ENCODE measurements at regions not wholly inside any gene's neighbourhood (a gene's known extent, or its start where the extent isn't known, plus 50 kb on each side); places are given as distances from the start of the nearest gene placed in this dataset.
A peak's percentile ranks its signal among the peaks of the same experiment; 100 is the strongest.

DNA sequence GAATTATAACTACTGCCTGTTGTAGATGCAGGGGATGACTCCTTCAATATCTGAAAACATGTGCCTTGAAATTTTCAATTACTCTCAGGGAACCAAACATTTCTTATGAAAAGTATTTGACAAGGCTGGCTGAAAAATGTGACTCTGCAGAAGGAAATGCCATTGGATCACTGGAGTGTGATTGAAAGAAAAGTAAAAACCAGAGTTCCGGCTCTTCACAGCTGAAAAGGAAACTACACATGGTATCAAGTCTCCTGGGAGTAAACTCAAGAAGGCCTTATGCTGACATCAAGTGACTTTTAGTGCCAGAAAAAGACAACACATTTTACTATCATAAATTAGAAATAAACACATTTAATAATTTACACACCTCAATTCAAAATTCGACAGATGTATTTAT is 693.0 kb downstream of the LRFN5 start:
- DNase-seq (ENCODE audit: low read depth), result no peak

DNA sequence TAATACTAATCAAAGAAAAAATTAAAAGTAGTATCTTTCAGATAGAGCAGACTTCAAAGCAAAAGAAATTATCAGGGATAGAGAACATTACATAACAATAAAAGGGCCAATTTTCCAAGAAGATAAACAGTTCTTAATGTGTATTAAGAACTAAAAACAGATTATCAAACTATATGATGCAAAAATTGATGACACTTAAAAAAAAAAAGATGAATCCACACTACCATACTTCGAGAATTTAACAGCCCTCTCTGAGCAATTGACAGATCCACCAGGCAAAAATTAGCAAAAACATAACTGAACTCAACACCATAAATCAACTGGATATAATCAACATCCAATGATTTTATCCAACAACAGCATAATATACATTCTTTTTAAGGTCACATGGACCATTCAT is 686.5 kb downstream of the LRFN5 start:
- no peak for DNase-seq (ENCODE audit: low read depth)

- no peak for DNase-seq (ENCODE audit: low read depth)
Measured at GRCh38 chr14:42277840-42278239, 671.2 kb downstream of the LRFN5 start.

GRCh38 chr14:42269234-42269633 is 662.6 kb downstream of the LRFN5 start:
- no peak for DNase-seq (ENCODE audit: low read depth)

- DNase-seq (ENCODE audit: low read depth), result no peak
Measured at GRCh38 chr14:42248131-42248530, 641.5 kb downstream of the LRFN5 start.

GRCh38 chr14:42241101-42241500 is 634.4 kb downstream of the LRFN5 start:
- DNase-seq (ENCODE audit: low read depth), result no peak

DNA sequence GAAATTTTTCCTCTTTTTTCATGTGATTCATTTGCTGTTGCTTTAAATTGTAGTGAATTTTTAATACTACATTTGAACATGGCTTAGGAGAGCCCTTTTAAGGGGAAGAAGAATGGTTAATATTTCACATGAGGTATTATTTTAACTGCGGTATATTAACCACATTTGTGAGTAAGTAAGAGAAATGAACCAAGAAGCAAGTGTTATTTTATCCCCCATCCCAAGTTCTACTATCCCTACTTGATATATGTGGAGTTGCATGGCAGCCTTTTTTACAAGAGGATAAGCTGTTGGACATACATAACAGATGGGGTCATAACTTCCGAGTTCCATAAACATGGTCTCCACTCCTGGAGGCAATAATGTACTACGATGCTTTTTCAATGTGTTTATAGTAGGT is 623.3 kb downstream of the LRFN5 start:
- no peak for DNase-seq (ENCODE audit: low read depth)

DNA sequence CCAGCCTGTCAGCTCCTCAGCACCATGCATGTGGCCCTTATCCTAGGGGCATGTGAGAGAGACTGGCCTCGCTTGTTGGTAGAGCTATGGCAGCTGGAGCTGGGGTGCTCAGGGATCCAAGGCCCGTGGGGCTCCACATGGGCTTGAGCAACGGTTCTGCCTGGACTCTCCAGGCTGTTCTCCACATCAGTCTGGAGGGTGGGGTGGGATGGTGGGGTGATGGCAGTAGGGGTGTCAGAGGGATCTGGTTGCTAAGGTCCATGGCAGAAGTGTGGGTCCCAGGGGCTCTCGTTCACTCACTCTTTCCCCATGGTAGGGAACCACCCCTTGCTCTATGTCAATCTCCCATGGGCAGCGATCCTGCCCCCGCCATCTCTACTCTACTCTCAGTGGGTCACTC is 622.6 kb downstream of the LRFN5 start:
- DNase-seq (ENCODE audit: low read depth), result no peak

DNA sequence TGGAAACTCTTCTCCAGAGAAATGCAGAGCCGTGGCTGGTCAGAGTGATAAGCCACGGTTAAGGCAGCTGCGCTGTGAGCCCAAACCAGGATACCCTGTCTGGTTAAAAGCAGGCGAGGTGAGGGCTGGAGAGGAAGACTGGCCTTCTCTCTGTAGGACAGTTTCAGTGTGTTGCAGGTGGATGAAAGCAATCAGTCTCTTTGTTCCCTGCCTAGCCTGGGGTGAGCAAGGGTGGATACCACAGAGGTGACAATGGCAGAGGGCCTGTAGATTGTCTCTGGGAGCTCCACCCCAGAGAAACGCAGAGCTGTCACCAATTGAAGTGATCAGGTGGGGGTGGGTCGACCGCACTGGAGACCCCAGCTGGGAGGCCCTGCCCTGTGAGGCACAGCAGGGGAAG is 621.9 kb downstream of the LRFN5 start:
- DNase-seq (ENCODE audit: low read depth), result peak; percentile 15

- DNase-seq (ENCODE audit: low read depth), result peak; percentile 83
Measured at GRCh38 chr14:42224053-42224888, 617.6 kb downstream of the LRFN5 start.

DNA sequence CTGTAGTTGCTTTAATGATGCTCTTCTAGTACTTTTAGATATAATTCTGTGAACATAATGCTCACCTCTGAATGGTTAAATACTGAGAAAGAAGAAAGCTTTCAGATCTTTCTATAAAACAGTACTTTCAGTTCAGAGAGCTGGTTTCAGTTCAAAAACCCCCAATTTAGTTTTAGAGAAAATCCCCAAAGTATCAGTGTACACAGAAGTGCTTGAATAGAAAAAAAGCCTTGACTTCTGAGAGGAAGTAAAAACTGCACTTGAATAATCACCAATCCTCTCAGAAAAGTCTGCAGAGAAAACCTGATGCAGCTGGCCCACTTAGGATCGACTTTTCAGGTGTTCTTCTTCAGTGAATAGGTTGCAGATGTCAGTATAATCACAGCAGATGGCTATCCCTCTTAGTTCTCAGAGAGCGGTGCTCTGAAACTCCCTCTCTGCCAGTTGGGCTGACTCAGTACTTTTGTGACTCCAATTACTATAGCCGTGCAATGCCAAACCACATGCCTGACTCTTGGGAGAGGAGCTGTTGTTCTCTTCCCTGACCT is 616.3 kb downstream of the LRFN5 start:
- DNase-seq (ENCODE audit: low read depth), result peak; percentile 91

DNA sequence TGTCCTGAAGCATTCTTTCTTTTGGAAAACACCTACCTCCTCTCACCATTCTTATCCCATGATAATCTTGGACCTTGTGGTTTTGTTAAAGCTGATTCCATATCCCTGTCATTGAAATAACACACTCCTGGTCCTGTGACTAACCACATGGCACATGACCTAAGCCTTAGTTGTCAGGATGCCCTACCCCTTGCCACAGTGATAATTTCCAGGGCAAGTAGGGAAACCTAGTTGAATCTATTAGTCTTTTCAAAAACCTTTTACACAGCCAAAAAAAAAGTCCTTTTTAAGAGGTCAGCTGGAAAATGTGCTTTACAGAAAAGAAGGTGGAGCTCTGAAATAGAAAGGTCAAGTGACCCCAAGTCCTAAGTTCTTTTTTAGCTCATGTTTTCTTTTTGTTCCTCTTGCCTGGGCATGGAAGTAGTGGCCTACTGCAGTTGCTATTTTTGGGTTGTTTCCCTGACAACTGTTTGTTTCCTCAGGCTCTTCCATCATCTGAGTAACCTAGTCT is 608.4 kb downstream of the LRFN5 start:
- peak; percentile 92 for DNase-seq (ENCODE audit: low read depth)

DNA sequence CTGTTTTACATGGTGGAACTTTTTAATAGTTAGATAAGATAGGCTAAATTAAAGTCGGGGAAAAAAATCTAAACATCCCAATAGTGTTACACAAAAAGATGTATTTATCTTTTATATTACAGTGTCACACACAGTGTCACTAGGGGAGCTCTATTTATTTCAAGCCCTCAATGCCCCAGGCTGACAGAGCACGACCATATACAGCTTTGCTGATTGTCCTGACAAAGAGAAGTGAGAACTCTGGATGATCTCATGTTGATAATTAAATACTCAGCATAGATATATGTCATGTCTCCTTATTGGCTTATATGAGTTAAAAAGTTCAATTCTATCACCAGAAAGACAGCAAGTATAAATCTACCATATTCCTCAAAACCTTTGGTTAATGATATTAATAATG is 594.3 kb downstream of the LRFN5 start:
- no peak for DNase-seq (ENCODE audit: low read depth)

DNA sequence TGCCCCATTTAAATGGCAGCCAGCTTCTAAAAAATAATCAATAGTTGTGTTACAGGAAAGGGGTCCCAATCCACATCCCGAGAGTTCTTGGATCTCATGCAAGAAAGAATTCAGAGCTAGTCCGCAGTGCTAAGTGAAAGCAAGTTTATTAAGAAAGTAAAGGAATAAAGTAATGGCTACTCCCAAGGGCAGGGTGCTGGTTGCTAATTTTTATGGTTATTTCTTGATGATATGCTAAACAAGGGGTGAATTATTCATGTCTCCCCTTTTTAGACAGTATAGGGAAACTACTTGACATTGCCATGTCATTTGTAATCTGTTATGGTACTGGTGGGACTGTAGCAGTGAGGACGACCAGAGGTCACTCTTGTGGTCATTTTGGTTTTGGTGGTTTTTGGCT is 591.3 kb downstream of the LRFN5 start:
- peak; percentile 46 for DNase-seq (ENCODE audit: low read depth)

DNA sequence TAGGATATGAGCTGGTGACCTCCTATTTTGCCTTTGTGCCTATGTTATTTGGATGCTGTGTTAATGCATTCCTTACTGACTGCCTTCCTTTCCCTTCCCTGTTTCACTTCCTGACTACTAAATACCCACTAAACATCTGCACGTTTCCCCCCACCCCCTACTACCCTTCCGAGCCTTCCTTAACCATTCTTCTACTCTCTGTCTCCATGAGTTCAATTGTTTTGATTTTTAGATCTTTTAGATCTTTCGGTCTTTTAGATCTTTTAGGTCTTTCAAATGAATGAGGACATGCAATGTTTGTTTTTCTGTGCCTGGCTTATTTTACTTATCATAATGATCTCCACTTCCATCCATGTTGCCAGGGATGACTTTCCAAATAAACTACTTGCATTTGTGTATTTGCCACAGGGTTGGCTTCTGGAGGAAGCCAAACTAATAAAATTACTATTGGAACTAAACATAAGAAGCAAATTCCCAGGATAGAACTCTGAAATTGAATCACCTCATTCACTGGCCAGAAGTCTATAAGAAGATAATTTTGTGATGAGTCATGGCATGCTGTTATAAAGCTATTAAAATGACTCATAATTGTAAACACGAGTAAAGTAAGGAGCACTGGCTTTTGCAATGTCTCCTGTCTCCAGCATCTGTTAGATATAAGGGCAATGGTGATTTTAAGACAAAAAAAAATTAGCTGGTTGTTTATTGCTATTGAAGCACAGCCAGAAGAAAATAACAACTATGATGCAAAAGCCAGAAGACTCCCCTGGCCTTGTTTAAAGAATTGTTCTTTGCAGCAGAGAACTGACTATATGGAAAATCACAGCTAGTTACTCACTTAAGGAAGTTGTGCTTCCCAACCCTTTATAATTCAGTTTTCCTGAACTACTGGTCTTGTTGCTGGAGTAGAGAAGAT is 586.3 kb downstream of the LRFN5 start:
- DNase-seq (ENCODE audit: low read depth), result peak; percentile 45

GRCh38 chr14:42190744-42191143 is 584.1 kb downstream of the LRFN5 start:
- DNase-seq (ENCODE audit: low read depth), result no peak

DNA sequence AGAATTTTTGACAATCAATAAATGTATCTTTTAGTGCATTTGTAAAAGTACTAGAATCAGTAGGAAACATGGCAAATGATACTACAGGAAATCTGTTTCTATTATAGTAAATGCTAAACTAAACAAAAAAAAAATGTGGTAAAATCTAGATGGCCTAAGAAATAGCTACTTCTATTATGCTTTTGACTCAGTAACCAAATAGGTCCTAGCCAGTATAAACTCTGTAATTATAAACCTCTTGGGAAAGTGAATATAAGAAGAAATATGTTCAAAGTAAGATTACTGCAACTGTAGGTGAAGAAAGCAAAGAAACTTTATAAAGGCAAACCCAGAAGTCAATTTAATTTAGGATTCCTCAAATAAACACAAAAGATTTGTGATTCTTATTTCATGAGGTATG is 581.2 kb downstream of the LRFN5 start:
- DNase-seq (ENCODE audit: low read depth), result no peak

DNA sequence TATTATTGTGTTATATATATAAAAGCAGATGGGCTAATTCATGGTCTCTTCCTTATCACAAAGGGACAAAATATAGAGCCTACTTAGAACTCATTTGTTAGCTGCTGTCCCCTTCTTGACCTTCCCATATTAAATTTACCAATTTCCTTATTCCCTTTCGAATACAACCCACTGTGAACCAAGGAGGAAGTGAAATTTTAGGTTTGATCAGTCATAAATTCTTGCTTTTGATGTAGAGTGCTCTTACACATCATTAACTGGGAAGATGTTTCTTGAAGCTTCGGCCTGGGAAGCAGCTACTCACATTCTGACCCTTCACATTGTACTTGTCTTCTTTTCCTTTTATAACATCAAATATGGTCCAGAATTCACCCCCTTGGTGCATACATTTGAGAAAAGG is 579.0 kb downstream of the LRFN5 start:
- DNase-seq (ENCODE audit: low read depth), result no peak

- DNase-seq (ENCODE audit: low read depth), result peak; percentile 60
Measured at GRCh38 chr14:42174357-42174756, 567.7 kb downstream of the LRFN5 start.

DNA sequence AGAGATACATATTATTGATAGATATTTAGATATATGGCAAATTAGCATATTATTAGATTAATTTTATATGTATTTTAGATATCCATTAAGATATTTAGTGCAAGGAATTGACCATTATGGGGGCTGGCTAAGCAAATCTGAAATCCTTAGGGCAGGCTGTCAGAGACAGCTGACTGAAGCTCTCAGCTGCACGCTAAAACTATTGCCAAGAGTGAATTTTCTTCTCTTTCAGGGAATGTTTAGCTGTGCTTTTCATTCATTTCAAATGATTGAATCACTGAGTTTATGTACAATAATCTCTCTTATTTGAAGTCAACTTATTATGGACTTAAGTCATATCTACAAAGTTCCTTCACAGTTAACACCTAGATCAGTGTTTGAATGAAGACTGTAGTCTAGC is 566.5 kb downstream of the LRFN5 start:
- peak; percentile 23 for DNase-seq (ENCODE audit: low read depth)

GRCh38 chr14:42172304-42172703 is 565.6 kb downstream of the LRFN5 start:
- DNase-seq (ENCODE audit: low read depth), result no peak

DNA sequence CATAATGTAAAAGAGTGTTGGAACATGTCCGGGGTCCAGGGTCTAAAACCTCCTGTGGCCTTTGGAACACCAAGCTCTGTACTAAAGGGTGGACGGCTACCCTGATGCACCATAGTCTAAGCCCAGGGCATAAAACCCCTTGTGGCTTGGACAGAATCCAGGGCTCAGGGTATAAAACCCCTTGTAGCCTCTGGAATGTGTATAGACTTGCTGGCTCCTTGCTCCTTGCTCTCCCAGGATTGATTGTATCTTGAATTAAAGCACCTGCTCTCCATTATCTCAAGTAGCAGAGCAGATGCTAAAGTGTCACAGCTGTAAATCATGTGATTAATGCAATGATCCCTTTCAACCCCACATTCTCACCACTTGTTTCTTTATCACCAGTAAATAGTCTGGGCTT is 556.5 kb downstream of the LRFN5 start:
- peak; percentile 42 for DNase-seq (ENCODE audit: low read depth)

Data from myocyte (in vitro differentiated cells).